GM10248 (cell line): ENCODE measurements at regions not wholly inside any gene's neighbourhood (a gene's known extent, or its start where the extent isn't known, plus 50 kb on each side); places are given as distances from the start of the nearest gene placed in this dataset.

Experiments
- CTCF ChIA-PET: fragments of 300-600 bp; sonication (Branson Sonifier 250); formaldehyde crosslinking; extraction: SDS; loops from one replicate; lab custom pipeline; 2021; ENCODE audit warnings: antibody characterized with exemption; lab: Yijun Ruan, JAX
- POLR2A ChIA-PET: fragments of 350-650 bp; sonication (Branson Sonifier 250); formaldehyde crosslinking; extraction: SDS; loops from one replicate; lab custom pipeline; 2020; ENCODE audit warnings: antibody characterized with exemption; lab: Yijun Ruan, JAX
- DNase-seq: peaks from one replicate; pipeline ENCODE4 v3.0.0; 2012; ENCODE audit errors: extremely low spot score
- CTCF ChIP-seq: IDR thresholded peaks from 2 replicates; pipeline ENCODE4 v1.5.1; 2012; ENCODE audit warnings: mild to moderate bottlenecking, low read depth; ENCODE audit errors: extremely low read depth, missing control alignments, control extremely low read depth

GRCh38 chr3:166498446-166498845 is 661.2 kb upstream of the BCHE start:
- POLR2A ChIA-PET, result no interaction called here
- CTCF ChIA-PET, result no interaction called here
- no peak for DNase-seq
- no peak for TF ChIP-seq CTCF

- no peak for DNase-seq
- POLR2A ChIA-PET, result no interaction called here
- CTCF ChIA-PET, result interaction anchor here (0.9 to 2.3 kb wide), 2 partner anchors 11 to 19 kb away, joined by 3 to 9 read pairs; no protein-coding TSS in a partner anchor
- no peak for TF ChIP-seq CTCF
These were observed 652.6 kb upstream of the BCHE start for GRCh38 chr3:166489826-166490225.

GRCh38 chr3:166488977-166489672 is 651.9 kb upstream of the BCHE start:
- TF ChIP-seq CTCF, result no peak
- CTCF ChIA-PET, result interaction anchor here (0.9 to 2.3 kb wide), 2 partner anchors 11 to 19 kb away, joined by 3 to 9 read pairs; no protein-coding TSS in a partner anchor
- no peak for DNase-seq
- POLR2A ChIA-PET, result no interaction called here

GRCh38 chr3:166484470-166484869 is 647.2 kb upstream of the BCHE start:
- ChIA-PET POLR2A (no interaction called here), CTCF (no interaction called here)
- no peak for TF ChIP-seq CTCF
- no peak for DNase-seq

GRCh38 chr3:166481340-166481739 is 644.1 kb upstream of the BCHE start:
- no peak for TF ChIP-seq CTCF
- no peak for DNase-seq
- POLR2A ChIA-PET, result no interaction called here
- CTCF ChIA-PET, result interaction anchor here (0.7 to 1.3 kb wide), 2 partner anchors 11 to 15 kb away, joined by 3 read pairs; no protein-coding TSS in a partner anchor

GRCh38 chr3:166478356-166478755 is 641.1 kb upstream of the BCHE start:
- CTCF ChIA-PET, result interaction anchor here (1.3 to 3.5 kb wide), 3 partner anchors 9 to 90 kb away, joined by 3 to 9 read pairs (median 5); no protein-coding TSS in a partner anchor
- DNase-seq, result no peak

More at GRCh38 chr3:166478356-166478755, 641.1 kb upstream of the BCHE start:
- POLR2A ChIA-PET, result no interaction called here
- TF ChIP-seq CTCF, result no peak
